OCI-LY7 (cell line): ENCODE measurements at regions not wholly inside any gene's neighbourhood (a gene's known extent, or its start where the extent isn't known, plus 50 kb on each side); places are given as distances from the start of the nearest gene placed in this dataset.

Experiments used
- BruUV-seq: library from RNA; stranded (reverse); fragments of 400-500 nt; replicated peaks from 2 replicates; lab custom pipeline; 2021; lab: Mats Ljungman, UMichigan
- CTCF ChIA-PET: fragments of 300-600 bp; sonication (Branson Sonifier 250); formaldehyde crosslinking; loops from one replicate; lab custom pipeline; 2022; ENCODE audit warnings: antibody characterized with exemption; ENCODE audit not compliant: unreplicated experiment; lab: Charles Lee
- POLR2A ChIA-PET: fragments of 300-600 bp; sonication (Branson Sonifier 250); formaldehyde crosslinking; loops from one replicate; lab custom pipeline; 2022; ENCODE audit warnings: antibody characterized with exemption; lab: Charles Lee
- DNase-seq: peaks from one replicate; pipeline ENCODE4 v3.0.0-alpha.2; 2015; ENCODE audit warnings: low spot score
- H2AFZ ChIP-seq: fragments of 200-600 bp; sonication (generic), shearing (Covaris generic); 2 replicates; pipeline ENCODE4 v1.6.1; 2014; ENCODE audit warnings: mild to moderate bottlenecking, antibody characterized with exemption, low read length, moderate library complexity
- H3K27ac ChIP-seq: fragments of 200-600 bp; sonication (generic); 2 replicates; pipeline ENCODE4 v1.5.1; 2014; ENCODE audit warnings: mixed run types, low read depth, mild to moderate bottlenecking, moderate library complexity, low read length, inconsistent platforms; ENCODE audit not compliant: poor library complexity, severe bottlenecking
- H3K36me3 ChIP-seq: fragments of 200-600 bp; sonication (generic); 2 replicates; pipeline ENCODE4 v1.6.1; 2014; ENCODE audit warnings: mild to moderate bottlenecking, antibody characterized with exemption, low read length, moderate library complexity, mixed read lengths; ENCODE audit not compliant: insufficient read depth
- H3K4me1 ChIP-seq: fragments of 200-600 bp; sonication (generic); 2 replicates; pipeline ENCODE4 v1.5.1; 2014; ENCODE audit warnings: mild to moderate bottlenecking, low read length; ENCODE audit not compliant: insufficient read depth, poor library complexity, severe bottlenecking
- H3K4me2 ChIP-seq: fragments of 200-600 bp; sonication (generic); 2 replicates; pipeline ENCODE4 v1.6.1; 2014; ENCODE audit warnings: mild to moderate bottlenecking, low read length
- H3K4me3 ChIP-seq: fragments of 200-600 bp; sonication (generic); 2 replicates; pipeline ENCODE4 v1.5.1; 2014; ENCODE audit warnings: mild to moderate bottlenecking, low read depth, low read length; ENCODE audit not compliant: poor library complexity, severe bottlenecking
- H3K79me2 ChIP-seq: fragments of 200-600 bp; sonication (generic); 2 replicates; pipeline ENCODE4 v1.6.1; 2016; ENCODE audit warnings: low read depth, mild to moderate bottlenecking, low read length, moderate library complexity, mixed read lengths; ENCODE audit not compliant: insufficient read depth
- H3K9me2 ChIP-seq: fragments of 200-600 bp; sonication (generic); 2 replicates; pipeline ENCODE4 v1.6.1; 2016; ENCODE audit warnings: mild to moderate bottlenecking, low read length, mixed read lengths; ENCODE audit not compliant: insufficient read depth
- H3K9me3 ChIP-seq: fragments of 200-600 bp; sonication (generic); 2 replicates; pipeline ENCODE4 v1.6.1; 2014; ENCODE audit warnings: mild to moderate bottlenecking, mixed run types, low read length, mixed read lengths
- H4K20me1 ChIP-seq: fragments of 200-600 bp; sonication (generic); 2 replicates; pipeline ENCODE4 v1.6.1; 2014; ENCODE audit warnings: mild to moderate bottlenecking, antibody characterized with exemption, low read length, moderate library complexity, mixed read lengths; ENCODE audit not compliant: insufficient read depth
- CTCF ChIP-seq: fragments of 200-600 bp; sonication (generic); conservative IDR thresholded peaks from 2 replicates; pipeline ENCODE4 v1.5.1; 2014; ENCODE audit warnings: mild to moderate bottlenecking, antibody characterized with exemption, low read length, moderate library complexity, mixed read lengths
- EZH2phosphoT487 ChIP-seq: fragments of 200-600 bp; sonication (generic); IDR thresholded peaks from 2 replicates; pipeline ENCODE4 v1.6.1; 2018; ENCODE audit warnings: low read depth, borderline replicate concordance, mild to moderate bottlenecking, mixed run types, antibody characterized with exemption, low read length, moderate library complexity, mixed read lengths
- intact Hi-C: fragments of 100-400 bp; cut with micrococcal nuclease; formaldehyde crosslinking; loops from one replicate; pipeline ENCODE4 v1.10.0; 2022; ENCODE audit not compliant: unreplicated experiment

GRCh38 chr5:60516688-60517087 lies 183.3 kb downstream of the DEPDC1B start:
- Histone ChIP-seq H3K4me1 (peaks cover 14% of the 10 kb centered on the region), H3K79me2 (no peaks in the 10 kb centered on the region), H3K9me3 (no peaks in the 10 kb centered on the region), H3K27ac (no peak overlapping the region), H4K20me1 (no peaks in the 10 kb centered on the region), H2AFZ (no peak overlapping the region), H3K9me2 (no peaks in the 10 kb centered on the region), H3K4me3 (no peak overlapping the region), H3K36me3 (no peaks in the 10 kb centered on the region), H3K4me2 (no peak overlapping the region)
- TF ChIP-seq EZH2phosphoT487 = no peak
- TF ChIP-seq CTCF = no peak
- intact Hi-C loops = no loop called here
- ChIA-PET POLR2A (no interaction called here), CTCF (no interaction called here)
- DNase-seq = no peak
- BruUV-seq = no TSS peak

- H3K27ac ChIP-seq = no peak overlapping the region
- H3K9me2 ChIP-seq = no peaks in the 10 kb centered on the region
- DNase-seq = no peak
- no peak overlapping the region for H3K4me3 ChIP-seq
- intact Hi-C loops = no loop called here
- ChIA-PET CTCF (no interaction called here), POLR2A (no interaction called here)
- H2AFZ ChIP-seq = no peak overlapping the region
- no peak for TF ChIP-seq CTCF
- no peak for TF ChIP-seq EZH2phosphoT487
- H4K20me1 ChIP-seq = no peaks in the 10 kb centered on the region
- no peaks in the 10 kb centered on the region for H3K79me2 ChIP-seq
- H3K4me1 ChIP-seq = no peaks in the 10 kb centered on the region
- BruUV-seq = no TSS peak
- H3K4me2 ChIP-seq = no peak overlapping the region
- H3K36me3 ChIP-seq = no peaks in the 10 kb centered on the region
- no peaks in the 10 kb centered on the region for H3K9me3 ChIP-seq
Measured at GRCh38 chr5:60514152-60514551, 185.8 kb downstream of the DEPDC1B start.

- no TSS peak for BruUV-seq
- DNase-seq = no peak
- no peaks in the 10 kb centered on the region for H3K36me3 ChIP-seq
- ChIA-PET POLR2A (interaction anchor here (1.4 kb wide), 1 partner anchor 10 kb away, joined by 4 read pairs; no protein-coding TSS in a partner anchor), CTCF (no interaction called here)
- no peaks in the 10 kb centered on the region for H3K79me2 ChIP-seq
- no peaks in the 10 kb centered on the region for H3K9me3 ChIP-seq
- no peak overlapping the region for H3K27ac ChIP-seq
- H3K4me3 ChIP-seq = no peak overlapping the region
- H4K20me1 ChIP-seq = no peaks in the 10 kb centered on the region
- H2AFZ ChIP-seq = no peak overlapping the region
- no peaks in the 10 kb centered on the region for H3K4me1 ChIP-seq
- intact Hi-C loops = no loop called here
- H3K4me2 ChIP-seq = no peak overlapping the region
- TF ChIP-seq EZH2phosphoT487 (no peak), CTCF (no peak)
- H3K9me2 ChIP-seq = no peaks in the 10 kb centered on the region
Measured at GRCh38 chr5:60512117-60512516, 187.8 kb downstream of the DEPDC1B start.
